ENCODE measurements at regions not wholly inside any gene's neighbourhood (a gene's known extent, or its start where the extent isn't known, plus 50 kb on each side); places are given as distances from the start of the nearest gene placed in this dataset.
"Not testable (repeated sequence)": the region's sequence is repeated elsewhere in the genome, so short reads cannot be mapped to it uniquely, and the experiment has no call there.

DNA sequence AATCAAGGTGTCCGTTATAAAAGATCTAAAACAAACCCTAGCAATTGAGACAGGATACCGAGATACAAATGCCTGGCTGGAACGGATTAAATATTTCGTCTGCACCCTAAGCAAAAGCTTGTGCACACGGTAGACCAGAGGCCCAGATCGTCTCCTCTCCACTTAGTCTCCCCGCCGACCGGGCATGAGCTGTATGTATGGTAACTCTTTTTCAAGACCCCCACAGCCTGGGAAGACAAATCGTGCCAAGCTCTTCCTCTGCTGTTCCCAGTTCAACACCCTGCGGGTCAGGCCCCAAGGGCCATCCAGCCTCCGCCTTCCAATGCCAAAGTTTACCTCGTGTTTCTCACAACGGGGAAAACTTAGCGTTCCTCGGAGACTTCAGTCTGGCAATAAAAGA is 285.7 kb upstream of the GALNT17 start:
- no peak for DNase-seq (ENCODE audit: low spot score)

DNA sequence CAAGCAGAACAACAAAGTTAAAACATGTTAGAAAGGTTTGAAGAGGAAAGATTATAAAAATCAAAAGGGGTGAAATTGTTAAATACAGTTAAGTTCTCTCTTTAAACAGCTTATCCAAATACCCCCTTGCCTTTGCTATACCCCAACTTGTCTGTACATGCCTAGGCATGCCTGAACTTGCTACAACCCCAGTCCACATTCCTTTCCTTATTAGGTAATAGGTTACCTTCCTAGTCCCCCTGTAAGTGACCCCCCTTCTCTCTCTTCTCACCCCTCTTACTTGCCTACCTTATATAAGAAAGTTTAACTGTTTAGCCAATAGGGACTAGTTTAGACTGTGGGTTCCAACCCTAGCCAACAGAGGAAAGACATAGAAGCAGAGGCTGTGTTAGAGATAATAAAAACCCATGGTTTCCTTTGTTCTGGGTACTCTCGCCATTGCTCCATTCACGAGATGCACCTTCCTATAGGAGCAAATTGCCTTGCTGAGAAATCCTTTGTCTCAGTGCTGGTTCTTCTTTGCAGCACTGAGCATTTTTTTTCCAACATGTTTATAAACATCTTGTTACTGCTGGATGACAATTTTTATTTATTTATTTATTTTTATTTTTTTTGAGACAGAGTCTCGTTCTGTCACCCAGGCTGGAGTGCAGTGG is 282.2 kb upstream of the GALNT17 start:
- DNase-seq (ENCODE audit: low spot score) = no peak

DNA sequence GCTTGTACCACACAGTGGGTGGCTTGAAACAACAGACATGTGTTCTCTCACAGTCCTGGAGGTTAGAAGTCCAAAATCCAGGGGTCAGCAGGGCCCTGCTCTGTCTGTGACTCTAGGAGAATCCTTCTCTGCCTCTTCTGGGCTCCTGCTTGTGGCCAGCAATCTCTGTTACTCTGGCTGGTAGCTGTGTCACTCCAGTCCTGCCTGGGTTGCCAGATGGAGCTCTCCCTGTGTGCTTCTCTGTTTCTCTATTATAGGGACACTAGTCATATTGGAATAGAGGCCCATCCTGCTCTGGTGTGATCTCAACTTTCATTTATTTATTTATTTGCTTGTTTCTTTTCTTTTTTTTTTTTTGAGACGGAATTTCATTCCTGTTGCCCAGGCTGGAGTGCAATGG is 276.6 kb upstream of the GALNT17 start:
- DNase-seq (ENCODE audit: low spot score) = no peak

DNA sequence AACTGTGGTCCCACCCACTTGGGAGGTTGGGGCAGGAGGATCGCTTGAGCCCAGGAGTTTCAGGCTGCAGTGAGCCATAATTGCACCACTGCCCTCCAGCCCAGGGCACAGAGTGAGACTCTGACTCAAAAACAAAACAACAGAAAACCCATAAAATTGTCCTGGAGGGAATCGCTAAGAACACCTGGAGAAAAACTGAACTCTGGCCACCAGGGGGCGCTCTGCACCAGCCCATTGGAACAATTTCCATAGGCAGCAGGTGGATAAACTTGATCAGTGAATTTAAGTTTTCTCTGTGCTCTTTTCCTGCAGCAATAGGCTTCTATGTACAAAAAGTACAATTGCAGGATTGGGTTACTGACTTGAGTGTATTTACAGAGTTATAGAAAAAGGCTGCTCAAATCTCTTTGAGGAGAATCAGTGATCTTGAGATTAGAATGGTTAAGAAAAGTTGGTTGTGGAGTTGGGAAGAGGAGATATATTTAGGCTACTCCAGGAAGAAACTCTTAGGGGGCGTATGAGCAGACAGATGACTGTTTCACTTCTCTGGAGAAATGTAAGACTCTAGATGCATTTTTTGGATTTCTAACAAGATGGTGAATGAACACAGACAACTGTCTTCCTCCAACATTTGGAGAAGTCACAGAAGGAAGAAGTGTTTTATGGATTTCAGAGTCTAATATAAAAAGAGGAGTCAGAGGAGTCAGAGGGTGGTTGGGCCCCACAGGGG is 274.9 kb upstream of the GALNT17 start:
- peak; percentile 93 for DNase-seq (ENCODE audit: low spot score)

DNA sequence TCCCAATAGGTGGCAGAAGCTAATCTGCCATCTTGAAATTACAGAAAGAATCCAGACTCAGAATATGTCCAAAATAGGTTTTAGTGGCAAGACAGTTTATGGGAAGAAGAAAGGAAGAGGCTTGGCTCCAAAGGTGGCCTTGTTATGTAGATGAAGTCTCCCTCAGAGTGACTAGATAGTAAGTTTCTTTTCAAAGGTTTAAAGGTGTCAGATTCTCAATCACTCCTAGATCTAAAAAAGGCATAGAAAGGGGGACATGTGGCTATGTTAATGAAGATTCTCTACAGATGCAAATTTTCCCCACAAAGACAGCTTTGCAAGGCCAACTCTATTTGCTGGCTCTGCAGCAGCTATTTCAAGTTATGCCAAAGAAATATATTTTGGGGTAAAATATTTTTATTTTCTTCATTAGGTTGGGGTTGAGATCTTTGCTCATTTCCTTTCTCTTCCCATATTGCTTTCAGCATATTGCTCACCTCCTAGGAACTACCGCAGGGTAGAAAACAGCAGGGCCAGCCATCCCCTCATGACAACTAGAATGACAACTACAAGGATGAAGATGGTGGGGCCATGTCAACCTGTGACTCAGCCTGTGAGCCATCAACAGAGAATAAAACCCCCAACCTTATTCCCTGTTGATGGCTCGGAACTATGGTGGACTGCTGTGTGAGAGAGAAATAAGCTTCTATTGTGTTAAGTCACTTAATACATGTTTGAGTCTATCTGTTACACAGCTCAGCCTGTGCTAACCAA is 274.0 kb upstream of the GALNT17 start:
- DNase-seq (ENCODE audit: low spot score) = no peak

DNA sequence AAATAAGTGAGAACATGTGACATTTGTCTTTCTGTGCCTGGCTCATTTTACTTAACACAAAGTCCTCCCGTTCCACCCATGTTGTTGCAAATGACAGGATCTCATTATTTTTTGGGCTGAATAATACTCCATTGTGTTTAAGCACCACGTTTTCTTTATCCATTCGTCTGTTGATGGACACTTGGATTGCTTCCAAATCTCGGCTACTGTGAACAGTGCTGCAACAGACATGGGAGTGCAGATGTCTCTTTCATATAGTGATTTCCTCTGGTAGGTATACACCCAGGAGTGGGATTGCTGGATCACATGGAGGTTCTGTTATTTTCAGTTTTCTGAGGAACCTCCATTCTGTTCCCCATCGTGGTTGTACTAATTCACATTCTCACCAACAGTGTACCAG is 264.4 kb upstream of the GALNT17 start:
- DNase-seq (ENCODE audit: low spot score) = no peak

DNA sequence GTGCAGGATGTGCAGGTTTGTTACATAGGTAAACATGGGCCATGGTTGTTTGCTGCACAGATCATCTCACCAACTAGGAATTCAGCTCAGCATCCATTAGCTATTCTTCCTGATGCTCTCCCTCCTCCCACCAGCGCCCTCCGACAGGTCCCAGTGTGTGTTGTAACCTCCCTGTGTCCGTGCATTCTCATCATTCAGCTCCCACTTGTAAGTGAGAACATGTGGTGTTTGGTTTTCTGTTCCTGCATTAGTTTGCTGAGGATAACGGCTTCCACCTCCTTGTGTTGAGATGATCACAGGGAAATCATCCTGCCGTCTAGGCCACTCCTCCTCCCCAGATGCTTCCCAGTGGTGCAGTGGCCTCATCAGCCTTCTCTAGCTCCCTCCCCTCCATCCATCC is 261.6 kb upstream of the GALNT17 start:
- no peak for DNase-seq (ENCODE audit: low spot score)

DNA sequence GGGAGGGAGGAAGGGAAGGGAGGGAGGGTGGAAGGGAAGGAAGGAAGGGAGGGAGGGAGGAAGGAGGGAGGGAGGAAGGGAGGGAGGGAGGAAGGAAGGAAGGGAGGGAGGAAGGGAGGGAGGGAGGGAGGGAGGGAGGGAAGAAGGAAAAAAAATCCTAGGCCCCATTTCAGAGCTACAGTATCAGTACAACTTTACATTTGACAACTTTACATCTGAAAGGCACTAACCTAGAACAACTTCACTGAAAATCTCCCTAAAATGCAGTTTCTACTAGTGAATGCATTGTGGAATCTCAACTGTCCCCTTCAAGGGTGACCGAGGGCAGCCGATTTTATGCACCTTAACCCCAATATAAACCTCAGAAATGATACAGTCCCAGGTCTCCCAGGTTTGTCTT is 259.8 kb upstream of the GALNT17 start:
- no peak for DNase-seq (ENCODE audit: low spot score)

DNA sequence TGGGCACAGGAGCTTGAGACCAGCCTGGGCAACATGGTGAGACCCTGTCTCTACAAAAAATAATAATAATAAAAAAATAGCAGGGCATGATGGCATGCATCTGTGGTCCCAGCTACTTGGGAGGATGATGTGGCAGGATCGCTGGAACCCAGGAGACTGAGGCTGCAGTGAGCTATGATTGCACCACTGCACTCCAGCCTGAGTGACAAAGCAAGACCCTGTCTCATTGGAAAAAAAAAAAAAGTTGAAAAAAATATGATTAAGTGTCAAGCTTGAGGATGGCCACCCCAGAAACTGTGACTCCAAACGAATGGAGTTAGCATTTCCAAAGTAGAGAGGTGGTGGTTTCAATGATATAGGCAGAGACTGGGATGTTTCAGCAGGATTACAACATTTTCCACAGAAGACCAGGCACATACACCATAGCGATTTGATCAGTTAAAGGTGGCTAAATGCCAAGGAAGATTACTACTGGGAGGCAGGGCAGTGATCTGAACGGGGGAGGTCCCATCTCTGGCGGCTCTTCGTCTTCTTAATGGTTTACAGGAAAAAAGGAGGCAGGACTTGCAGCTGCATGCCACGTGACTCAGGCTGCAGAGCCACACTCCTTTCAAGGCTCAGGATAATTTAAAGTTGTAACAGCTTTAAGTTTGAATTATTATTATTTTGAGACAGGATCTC is 250.6 kb upstream of the GALNT17 start:
- DNase-seq (ENCODE audit: low spot score) = no peak

DNA sequence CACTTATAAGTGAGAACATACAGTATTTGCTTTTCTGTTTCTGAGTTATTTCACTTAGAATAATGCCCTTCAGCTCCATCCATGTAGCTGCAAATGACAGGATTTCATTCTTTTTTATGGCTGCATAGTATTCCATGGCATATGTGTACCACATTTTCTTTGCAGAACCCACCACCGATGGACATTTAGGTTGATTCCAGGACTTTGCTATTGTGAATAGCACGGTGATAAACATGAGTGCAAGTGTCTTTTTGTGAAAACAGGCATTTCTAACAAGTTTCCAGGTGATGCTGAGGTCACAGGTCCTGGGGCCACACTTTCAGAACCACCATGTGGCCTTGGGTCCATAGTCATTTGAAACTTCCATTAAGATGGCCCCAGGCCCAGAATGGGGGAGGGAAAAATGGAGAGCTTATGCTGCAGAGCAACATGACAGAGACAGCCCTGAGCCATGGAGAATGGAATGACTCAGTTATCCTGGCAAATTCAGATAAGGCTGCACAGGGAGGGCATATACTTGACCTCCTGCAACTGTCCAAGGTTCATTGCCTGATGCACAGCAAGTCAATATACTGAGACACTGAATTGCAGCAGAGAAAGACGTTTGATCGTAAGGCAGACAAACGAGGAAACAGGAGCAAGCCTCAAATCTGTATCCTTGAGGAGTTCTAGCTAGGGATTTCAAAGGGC is 248.0 kb upstream of the GALNT17 start:
- DNase-seq (ENCODE audit: low spot score) = peak; percentile 25

DNA sequence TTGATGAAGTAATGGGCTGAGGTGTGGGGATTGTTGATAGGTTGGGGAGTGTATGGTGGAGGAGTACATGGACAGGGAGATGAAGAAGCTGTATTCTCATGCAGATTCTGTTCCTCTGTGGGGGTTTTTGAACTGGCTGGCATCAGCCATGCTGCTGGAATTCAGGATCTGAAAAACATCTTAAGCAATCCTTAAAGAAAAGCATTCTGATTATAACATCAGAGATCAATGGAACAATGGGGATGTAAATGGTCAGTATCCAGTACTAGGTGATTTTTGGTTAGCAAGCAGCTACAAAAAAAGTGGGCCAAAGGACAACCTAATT is 247.5 kb upstream of the GALNT17 start:
- peak; percentile 2 for DNase-seq (ENCODE audit: low spot score)

DNA sequence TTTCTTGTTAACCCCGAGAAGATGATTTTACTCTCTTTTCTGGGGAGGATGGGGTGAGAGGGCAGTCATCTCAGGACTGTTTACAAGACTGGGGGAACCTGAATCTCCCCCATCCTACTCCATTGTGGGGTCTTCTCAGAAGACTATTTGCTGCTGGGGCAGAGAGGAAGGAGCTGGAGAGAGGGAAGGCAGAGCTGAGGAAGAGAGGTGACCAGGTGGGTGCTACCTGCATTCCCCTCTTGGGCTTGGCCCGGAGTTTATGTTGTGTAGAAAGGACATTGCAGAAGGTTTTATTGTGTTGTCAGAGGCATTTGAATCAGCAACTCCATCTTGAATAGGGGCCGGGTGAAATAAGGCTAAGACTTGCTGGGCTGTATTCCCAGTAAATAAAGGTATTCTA is 247.1 kb upstream of the GALNT17 start:
- no peak for DNase-seq (ENCODE audit: low spot score)

DNA sequence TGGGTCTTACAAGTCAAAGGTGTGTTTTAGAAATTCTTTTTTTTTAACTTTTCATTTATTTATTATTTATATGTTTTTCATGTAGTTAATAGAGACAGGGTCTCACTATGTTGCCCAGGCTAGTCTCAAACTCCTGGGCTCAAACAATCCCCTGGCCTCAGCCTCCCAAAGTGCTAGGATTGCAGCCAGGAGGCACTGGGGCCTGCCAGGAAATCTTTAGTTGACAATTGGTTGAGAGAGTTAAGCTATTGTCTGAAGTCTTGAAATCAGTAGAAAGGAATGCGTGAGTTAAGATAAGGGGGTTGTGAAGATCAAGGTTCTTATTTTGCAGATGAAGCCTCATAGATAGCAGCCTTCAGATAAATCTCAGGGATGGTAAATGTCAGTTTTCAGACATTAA is 245.4 kb upstream of the GALNT17 start:
- DNase-seq (ENCODE audit: low spot score) = no peak

DNA sequence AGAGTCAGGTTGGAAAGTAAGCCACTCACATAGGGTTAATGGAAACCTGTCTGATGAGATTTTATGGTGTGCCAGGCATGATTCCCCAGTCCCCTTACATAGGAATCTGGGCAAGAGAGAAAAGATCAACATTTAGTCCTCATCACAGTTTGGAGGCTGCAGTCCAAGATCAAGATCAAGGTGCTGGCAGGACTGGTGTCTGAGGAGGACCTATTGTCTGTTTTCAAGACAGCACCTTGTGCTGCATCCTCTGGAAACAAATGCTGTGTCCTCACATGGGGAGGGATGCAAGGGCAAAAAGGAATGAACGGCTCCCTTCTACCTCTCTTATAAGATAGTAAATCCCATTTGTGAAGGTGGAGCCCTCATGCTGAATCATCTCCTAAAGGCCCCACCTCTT is 244.8 kb upstream of the GALNT17 start:
- no peak for DNase-seq (ENCODE audit: low spot score)

DNA sequence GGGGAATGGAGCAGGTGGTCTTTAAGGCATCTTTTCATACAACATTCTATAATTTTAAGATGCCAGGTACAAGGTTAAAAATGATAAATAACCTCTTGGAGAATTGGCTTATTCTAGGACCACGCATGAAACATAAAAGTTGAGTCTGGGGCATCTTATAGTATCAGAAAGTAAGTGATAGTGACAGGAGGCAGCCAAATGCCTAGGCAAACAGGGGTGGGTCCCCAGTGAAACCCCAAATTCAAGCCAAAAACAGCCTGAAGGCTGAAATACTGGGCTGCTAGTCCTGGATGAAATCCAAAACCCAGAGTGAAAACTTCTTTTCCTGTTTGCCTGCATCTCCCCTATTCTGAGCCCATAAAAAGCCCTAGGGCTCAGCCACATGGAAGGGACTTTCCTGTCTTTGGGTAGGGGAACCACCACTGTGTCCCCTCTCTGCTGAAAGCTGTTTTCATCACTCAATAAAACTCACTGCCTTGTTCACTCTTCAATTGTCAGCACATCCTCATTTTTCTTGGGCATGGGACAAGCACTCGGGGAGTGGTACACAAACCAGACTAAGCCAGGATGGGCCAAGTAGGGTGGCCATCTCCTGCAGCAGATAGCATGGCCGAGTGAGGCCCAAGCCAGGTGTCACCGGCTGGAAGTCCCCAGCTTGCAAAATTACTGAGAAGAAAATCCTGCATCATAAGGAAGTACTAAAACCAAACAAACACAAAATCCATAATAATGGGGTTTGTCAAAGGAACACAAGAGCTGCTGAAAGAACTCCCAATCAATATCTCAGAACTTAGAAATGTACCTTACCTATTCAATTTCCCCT is 241.6 kb upstream of the GALNT17 start:
- DNase-seq (ENCODE audit: low spot score) = no peak

DNA sequence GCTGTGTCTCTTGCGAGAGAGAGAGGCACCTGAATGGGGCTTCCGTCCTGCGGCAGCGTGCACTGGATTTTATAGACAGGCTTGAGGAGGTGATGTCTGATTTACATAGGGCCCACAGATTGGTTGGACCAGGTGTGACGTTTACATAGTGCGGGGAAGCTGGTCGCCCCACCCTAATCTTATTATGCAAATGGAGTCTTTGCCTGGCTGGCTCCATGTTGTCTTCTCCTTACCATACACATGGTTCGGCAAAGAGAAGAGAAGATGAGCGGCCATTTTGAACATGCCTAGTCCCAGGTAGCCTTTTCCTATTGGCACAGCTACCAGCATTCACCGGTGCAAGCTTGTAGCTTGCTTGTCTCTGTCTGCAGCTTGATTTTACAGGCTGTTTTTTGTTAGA is 238.5 kb upstream of the GALNT17 start:
- no peak for DNase-seq (ENCODE audit: low spot score)

DNA sequence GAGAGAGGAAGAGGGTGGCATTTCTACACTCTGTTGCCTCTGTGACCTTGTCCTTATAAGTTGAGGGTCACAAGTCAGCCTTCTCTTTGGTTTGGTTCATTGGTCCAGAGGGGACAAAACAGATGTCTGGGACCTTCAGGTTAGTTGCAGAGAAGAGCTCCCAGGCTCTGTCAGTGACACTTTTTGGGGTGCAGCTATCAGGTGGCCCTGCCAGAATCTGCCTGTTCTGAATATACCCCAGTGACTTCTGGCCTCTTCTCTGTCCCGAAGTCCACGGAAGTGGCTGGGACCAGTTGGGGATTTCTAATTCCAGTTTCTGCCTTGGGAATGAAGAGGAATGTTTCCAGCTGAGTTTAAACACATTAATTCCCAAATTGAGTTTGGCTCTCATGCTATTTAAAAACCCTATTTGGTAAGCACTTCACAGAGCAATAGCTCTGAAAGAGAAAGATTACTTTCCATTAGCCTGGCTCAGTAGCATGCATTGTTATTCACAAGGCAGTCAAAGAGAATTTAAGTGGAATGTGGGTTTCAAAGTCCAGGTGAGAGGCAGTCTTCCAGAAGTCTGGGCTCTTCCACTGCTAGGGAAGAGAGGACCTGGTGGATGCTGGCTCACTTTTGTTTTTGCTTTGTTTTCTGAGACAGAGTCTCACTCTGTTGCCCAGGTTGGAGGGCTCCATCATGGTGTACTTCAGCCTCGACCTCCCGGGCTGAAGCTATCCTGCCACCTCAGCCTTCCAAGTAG is 237.8 kb upstream of the GALNT17 start:
- DNase-seq (ENCODE audit: low spot score) = no peak

DNA sequence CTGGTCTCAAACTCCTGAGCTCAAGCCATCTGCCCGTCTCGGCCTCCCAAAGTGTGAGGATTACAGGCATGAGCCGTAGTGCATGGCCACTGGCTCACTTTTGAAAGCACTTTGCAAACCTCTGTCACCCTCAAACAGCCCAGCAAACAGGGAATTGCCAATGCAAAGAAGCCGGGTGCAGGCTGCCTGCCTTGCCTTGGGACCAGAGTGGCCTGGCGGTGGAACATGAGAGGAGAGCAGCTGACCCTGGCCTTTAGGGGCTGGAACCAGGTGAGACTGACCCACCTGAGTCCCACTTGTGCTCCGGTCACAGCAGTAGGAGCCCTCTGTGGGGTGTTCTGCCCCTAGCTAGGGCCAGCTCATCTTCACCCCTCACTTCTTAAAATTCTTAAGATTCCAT is 237.1 kb upstream of the GALNT17 start:
- no peak for DNase-seq (ENCODE audit: low spot score)

DNA sequence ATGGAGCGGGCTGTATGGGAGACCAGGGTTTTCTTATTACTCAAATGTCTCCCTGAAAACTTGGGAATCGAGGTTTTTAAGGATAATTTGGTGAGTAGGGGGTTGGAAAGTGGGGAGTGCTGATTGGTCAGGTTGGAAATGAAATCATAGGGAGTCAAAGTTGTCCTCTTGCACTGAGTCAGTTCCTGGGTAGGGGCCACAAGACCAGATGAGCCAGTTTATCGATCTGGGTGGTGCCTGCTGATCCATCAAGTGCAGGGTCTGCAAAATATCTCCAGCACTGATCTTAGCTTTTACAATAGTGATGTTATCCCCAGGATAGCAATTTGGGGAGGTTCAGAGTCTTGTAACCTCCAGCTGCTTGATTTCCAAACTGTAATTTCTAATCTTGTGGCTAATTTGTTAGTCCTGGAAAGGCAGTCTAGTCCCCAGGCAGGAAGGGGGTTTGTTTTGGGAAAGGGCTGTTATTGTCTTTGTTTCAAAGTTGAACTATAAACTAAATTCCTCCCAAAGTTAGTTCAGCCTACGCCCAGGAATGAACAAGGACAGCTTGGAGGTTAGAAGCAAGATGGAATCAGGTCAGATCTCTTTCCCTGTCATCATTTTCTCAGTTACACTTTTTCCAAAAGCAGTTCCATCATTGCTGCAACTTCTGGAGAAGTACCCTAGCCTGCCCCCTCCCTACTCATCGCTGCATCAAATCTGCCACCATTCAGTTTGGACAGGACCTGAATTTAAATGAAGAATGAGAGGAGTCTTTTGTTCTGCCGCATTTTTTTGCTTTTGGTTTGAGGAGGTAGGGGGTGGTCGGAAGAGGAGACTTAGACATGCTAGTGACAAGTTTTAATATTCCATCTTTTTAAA is 236.4 kb upstream of the GALNT17 start:
- not testable (repeated sequence) for DNase-seq (ENCODE audit: low spot score)

All from left forelimb (tissue), 1 donor.